T-cell (primary cell): ENCODE measurements at regions not wholly inside any gene's neighbourhood (a gene's known extent, or its start where the extent isn't known, plus 50 kb on each side); places are given as distances from the start of the nearest gene placed in this dataset.

ENCODE experiments used
- ATAC-seq, 4 experiments: fragments of 200-7000 bp in 3 of 4; fragments of 150-1000 bp in 1 of 4; cut with Tn5 transposase; replicated peaks in 1 of 4; 1 replicate in 3 of 4; 2 replicates in 1 of 4; pipeline ENCODE4 v1.10.0; 2021; ENCODE audit warnings: moderate library complexity in 3 of 4, mild to moderate bottlenecking in 2 of 4, moderate number of reproducible peaks in 1 of 4
- CTCF ChIA-PET, 2 donors: fragments of 300-600 bp; sonication (Branson Sonifier 250); formaldehyde crosslinking; loops; one replicate each; lab custom pipeline; 2022; ENCODE audit warnings: antibody characterized with exemption in 2 of 2; lab: Charles Lee
- POLR2A ChIA-PET, 2 donors: fragments of 300-600 bp; sonication (Branson Sonifier 250); formaldehyde crosslinking; loops; one replicate each; lab custom pipeline; 2022; ENCODE audit warnings: antibody characterized with exemption in 2 of 2; lab: Charles Lee
- DNase-seq, 35 experiments: peaks; one replicate each; pipeline versions ENCODE4 v3.0.0 to v3.0.0-alpha.2; 2013 to 2023
- H3K27ac ChIP-seq: one replicate; pipeline ENCODE4 v1.5.1; 2013; ENCODE audit warnings: low read length
- H3K27me3 ChIP-seq, 2 experiments: replicated peaks in 1 of 2; 1 replicate in 1 of 2; 2 replicates in 1 of 2; pipeline versions ENCODE4 v1.6.1 to v1.7.0; 2013; ENCODE audit warnings: low read length in 1 of 2, mixed read lengths in 1 of 2; ENCODE audit not compliant: control insufficient read depth in 2 of 2, insufficient read depth in 2 of 2; ENCODE audit errors: extremely low read depth in 1 of 2
- H3K36me3 ChIP-seq, 2 donors: 1 replicate in 1 of 2; 2 replicates in 1 of 2; pipeline versions ENCODE4 v1.6.1 to v1.7.0; 2013; ENCODE audit warnings: low read length in 1 of 2; ENCODE audit not compliant: control insufficient read depth in 2 of 2, insufficient read depth in 1 of 2; ENCODE audit errors: extremely low read depth in 1 of 2
- H3K4me1 ChIP-seq, 2 experiments: 1 replicate in 1 of 2; 2 replicates in 1 of 2; pipeline versions ENCODE4 v1.6.1 to v1.7.0; 2013; ENCODE audit warnings: low read length in 2 of 2, mixed read lengths in 1 of 2; ENCODE audit not compliant: insufficient read depth in 2 of 2, control insufficient read depth in 1 of 2; ENCODE audit errors: extremely low read depth in 1 of 2
- H3K4me3 ChIP-seq, 2 donors: 1 replicate in 1 of 2; 2 replicates in 1 of 2; pipeline versions ENCODE4 v1.5.1 to v1.7.0; 2013; ENCODE audit warnings: mild to moderate bottlenecking in 2 of 2, low read length in 1 of 2, moderate library complexity in 1 of 2; ENCODE audit not compliant: control insufficient read depth in 1 of 2; ENCODE audit errors: extremely low read depth in 1 of 2
- H3K9me3 ChIP-seq: 2 replicates; pipeline ENCODE4 v1.7.0; 2013
- H3K27ac Mint-ChIP-seq, 2 donors: one replicate each; pipeline ENCODE4 v1.8.0; 2020 to 2021; ENCODE audit warnings: mild to moderate bottlenecking in 2 of 2, mixed read lengths in 2 of 2
- H3K27me3 Mint-ChIP-seq, 2 donors: one replicate each; pipeline ENCODE4 v1.8.0; 2021 to 2022; ENCODE audit warnings: mixed read lengths in 2 of 2
- H3K36me3 Mint-ChIP-seq: one replicate; pipeline ENCODE4 v1.8.0; 2021; ENCODE audit warnings: mixed read lengths
- H3K4me1 Mint-ChIP-seq, 3 donors: one replicate each; pipeline ENCODE4 v1.8.0; 2020 to 2022; ENCODE audit warnings: mixed read lengths in 3 of 3, mild to moderate bottlenecking in 1 of 3
- H3K4me3 Mint-ChIP-seq, 3 donors: one replicate each; pipeline ENCODE4 v1.8.0; 2020 to 2022; ENCODE audit warnings: mild to moderate bottlenecking in 3 of 3, mixed read lengths in 3 of 3, moderate library complexity in 3 of 3
- H3K9me3 Mint-ChIP-seq, 3 donors: one replicate each; pipeline ENCODE4 v1.8.0; 2020 to 2022; ENCODE audit warnings: mixed read lengths in 3 of 3
- WGBS: methylation state at CpG from one replicate; pipeline ENCODE4 v1.1.5; 2013; ENCODE audit warnings: missing lambda C conversion rate; ENCODE audit not compliant: insufficient coverage; 5-methylcytosine and 5-hydroxymethylcytosine counted together

DNA sequence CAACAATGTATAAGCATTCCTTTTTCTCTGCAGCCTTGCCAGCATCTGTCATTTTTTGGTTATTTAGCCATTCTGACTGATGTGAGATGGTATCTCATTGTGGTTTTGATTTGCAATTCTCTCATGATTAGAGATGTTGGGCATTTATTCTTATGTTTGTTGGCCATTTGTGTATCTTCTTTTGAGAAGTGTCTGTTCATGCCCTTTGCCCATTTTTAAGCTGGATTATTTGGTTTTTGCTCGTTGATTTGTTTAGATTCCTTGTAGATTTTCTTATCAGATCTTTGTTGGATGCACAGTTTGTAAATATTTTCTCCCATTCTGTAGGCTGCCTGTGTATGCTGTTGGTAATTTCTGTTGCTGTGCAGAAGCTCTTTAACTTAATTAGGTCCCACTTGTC lies 259.6 kb upstream of the SESN3 start:
- Histone ChIP-seq H3K9me3 (no peaks in the 10 kb centered on the region), H3K27ac (no peak overlapping the region), H3K4me3 (no peak overlapping the region), H3K27me3 (no peaks in the 10 kb centered on the region), H3K4me1 (no peaks in the 10 kb centered on the region), H3K36me3 (no peaks in the 10 kb centered on the region)
- Mint-ChIP-seq H3K36me3 (peaks cover 4% of the 10 kb centered on the region), H3K4me3 (no peak overlapping the region), H3K9me3 (peaks cover 4 to 19% (median 6%) of the 10 kb centered on the region in 3 donors), H3K27me3 (no peaks in the 10 kb centered on the region), H3K4me1 (no peaks in the 10 kb centered on the region), H3K27ac (no peak overlapping the region)
- WGBS, result no CpG with 5 or more reads among the region's 1 CpG
- no peak for DNase-seq
- CTCF ChIA-PET, result no interaction called here
- POLR2A ChIA-PET, result no interaction called here
- ATAC-seq, result no peak

DNA sequence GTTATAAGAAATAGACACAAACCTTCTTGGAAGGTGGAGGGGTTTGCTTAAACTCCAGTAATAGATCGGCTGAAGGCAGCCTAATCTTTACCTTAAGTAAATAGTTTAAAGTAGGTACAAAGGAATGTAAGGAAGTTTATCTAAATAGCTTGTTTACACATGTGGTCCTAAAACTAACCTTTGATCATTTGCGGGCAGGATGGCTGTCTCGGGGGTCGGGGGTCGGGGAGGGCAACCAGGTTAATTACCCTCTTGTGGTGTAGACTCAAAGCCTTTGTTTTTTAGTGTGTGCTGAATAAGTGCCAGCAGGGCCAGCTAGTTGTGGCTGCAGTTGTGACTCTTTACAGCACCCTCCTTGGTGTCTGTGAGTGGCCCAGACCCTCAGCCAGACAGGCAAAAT lies 256.9 kb upstream of the SESN3 start:
- Histone ChIP-seq H3K9me3 (no peaks in the 10 kb centered on the region), H3K27ac (no peak overlapping the region), H3K4me3 (no peak overlapping the region), H3K4me1 (no peaks in the 10 kb centered on the region), H3K27me3 (no peaks in the 10 kb centered on the region), H3K36me3 (no peaks in the 10 kb centered on the region)
- 95% methylated on average over 4 of the region's 5 CpGs for WGBS
- H3K4me1 Mint-ChIP-seq, result no peaks in the 10 kb centered on the region
- DNase-seq, result no peak
- ATAC-seq, result no peak
- no peak overlapping the region for H3K4me3 Mint-ChIP-seq
- no peaks in the 10 kb centered on the region for H3K27me3 Mint-ChIP-seq
- H3K36me3 Mint-ChIP-seq, result peaks cover 4% of the 10 kb centered on the region
- peaks cover 4 to 13% (median 6%) of the 10 kb centered on the region in 3 donors for H3K9me3 Mint-ChIP-seq
- CTCF ChIA-PET, result interaction anchor here in 1 of 2 donors (0.6 to 1.4 kb wide), 2 partner anchors 220 to 254 kb away, joined by 3 read pairs; no protein-coding TSS in a partner anchor
- H3K27ac Mint-ChIP-seq, result no peak overlapping the region
- POLR2A ChIA-PET, result interaction anchor here in 1 of 2 donors (0.6 kb wide), 1 partner anchor 809 kb away, joined by 6 read pairs; no protein-coding TSS in a partner anchor

DNA sequence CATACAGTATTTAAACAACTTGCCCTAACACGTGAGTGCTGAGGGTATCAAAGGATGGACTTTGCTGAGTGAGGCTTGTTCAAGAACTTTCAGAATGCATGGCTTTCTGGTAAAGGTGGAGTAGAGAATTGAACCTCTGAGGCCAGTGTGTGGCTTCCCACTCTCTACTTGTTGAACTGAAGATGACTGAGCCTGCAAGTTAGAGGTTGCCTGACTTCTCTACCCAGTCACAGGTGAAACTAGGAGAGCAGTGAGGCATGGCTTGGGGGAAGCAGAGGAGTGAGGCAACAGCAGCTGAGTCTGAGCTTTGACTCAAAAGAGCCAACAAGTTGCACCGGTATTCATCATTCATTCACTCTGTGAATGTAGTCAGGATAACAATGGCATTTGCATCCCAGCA lies 256.4 kb upstream of the SESN3 start:
- Mint-ChIP-seq H3K36me3 (peaks cover 4% of the 10 kb centered on the region), H3K27ac (no peak overlapping the region), H3K27me3 (no peaks in the 10 kb centered on the region), H3K4me3 (no peak overlapping the region), H3K9me3 (peaks cover 4 to 13% (median 6%) of the 10 kb centered on the region in 3 donors), H3K4me1 (no peaks in the 10 kb centered on the region)
- Histone ChIP-seq H3K27me3 (no peaks in the 10 kb centered on the region), H3K36me3 (no peaks in the 10 kb centered on the region), H3K27ac (no peak overlapping the region), H3K4me3 (no peak overlapping the region), H3K9me3 (no peaks in the 10 kb centered on the region), H3K4me1 (no peaks in the 10 kb centered on the region)
- ATAC-seq, result no peak
- ChIA-PET CTCF (interaction anchor here in 1 of 2 donors (0.6 kb wide), 1 partner anchor 255 kb away, joined by 3 read pairs; no protein-coding TSS in a partner anchor), POLR2A (interaction anchor here in 1 of 2 donors (0.6 kb wide), 1 partner anchor 808 kb away, joined by 6 read pairs; no protein-coding TSS in a partner anchor)
- no peak for DNase-seq
- WGBS, result 60% methylated on average over 1 of the region's 2 CpGs

DNA sequence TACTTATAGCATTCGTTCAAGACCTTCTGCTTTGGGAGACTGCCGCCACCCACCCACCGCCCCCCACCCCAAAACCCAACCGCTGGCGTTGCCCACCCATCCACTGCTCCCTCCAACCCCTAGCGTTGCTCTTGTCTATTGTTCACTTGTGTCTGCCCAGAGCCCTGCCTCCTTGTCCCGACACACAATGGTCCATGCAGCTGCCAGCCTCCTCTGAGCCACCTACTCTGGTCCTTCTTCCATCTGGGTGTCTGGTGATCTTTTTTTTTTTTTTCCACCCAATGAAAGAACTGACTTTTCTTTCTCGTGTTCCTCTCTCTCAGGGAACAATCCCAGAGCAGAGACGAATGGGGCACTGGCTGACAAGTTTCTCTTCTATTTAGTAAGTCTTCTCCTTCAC lies 256.0 kb upstream of the SESN3 start:
- 86% methylated on average over 1 of the region's 9 CpGs for WGBS
- Mint-ChIP-seq H3K27me3 (no peaks in the 10 kb centered on the region), H3K4me3 (no peak overlapping the region), H3K27ac (no peak overlapping the region), H3K4me1 (no peaks in the 10 kb centered on the region), H3K9me3 (peaks cover 4 to 13% (median 6%) of the 10 kb centered on the region in 3 donors), H3K36me3 (peaks cover 4% of the 10 kb centered on the region)
- no peak for DNase-seq
- POLR2A ChIA-PET, result no interaction called here
- Histone ChIP-seq H3K36me3 (no peaks in the 10 kb centered on the region), H3K27me3 (no peaks in the 10 kb centered on the region), H3K27ac (no peak overlapping the region), H3K4me3 (no peak overlapping the region), H3K9me3 (no peaks in the 10 kb centered on the region), H3K4me1 (no peaks in the 10 kb centered on the region)
- CTCF ChIA-PET, result interaction anchor here in 1 of 2 donors (0.6 kb wide), 1 partner anchor 335 kb away, joined by 3 read pairs; no protein-coding TSS in a partner anchor
- no peak for ATAC-seq

DNA sequence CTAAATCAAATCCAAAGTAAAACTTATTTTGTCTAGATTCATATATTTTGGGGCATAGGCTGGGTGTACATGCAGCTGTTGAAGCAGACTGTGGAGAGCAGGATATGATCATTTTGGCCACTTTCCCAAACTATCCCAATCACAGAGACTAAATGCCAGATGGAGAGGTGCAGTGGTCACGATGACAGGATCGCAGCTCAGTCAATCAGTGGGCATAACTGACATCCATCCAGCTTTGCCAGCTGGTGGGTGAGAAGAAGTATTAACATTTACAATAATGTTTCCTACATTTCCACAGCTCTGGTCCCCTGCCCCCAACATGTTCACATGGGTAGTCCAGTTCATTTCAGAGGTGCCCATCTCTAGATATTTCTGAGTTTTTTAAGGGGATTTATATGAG lies 255.5 kb upstream of the SESN3 start:
- no peaks in the 10 kb centered on the region for H3K4me1 Mint-ChIP-seq
- POLR2A ChIA-PET, result no interaction called here

DNA sequence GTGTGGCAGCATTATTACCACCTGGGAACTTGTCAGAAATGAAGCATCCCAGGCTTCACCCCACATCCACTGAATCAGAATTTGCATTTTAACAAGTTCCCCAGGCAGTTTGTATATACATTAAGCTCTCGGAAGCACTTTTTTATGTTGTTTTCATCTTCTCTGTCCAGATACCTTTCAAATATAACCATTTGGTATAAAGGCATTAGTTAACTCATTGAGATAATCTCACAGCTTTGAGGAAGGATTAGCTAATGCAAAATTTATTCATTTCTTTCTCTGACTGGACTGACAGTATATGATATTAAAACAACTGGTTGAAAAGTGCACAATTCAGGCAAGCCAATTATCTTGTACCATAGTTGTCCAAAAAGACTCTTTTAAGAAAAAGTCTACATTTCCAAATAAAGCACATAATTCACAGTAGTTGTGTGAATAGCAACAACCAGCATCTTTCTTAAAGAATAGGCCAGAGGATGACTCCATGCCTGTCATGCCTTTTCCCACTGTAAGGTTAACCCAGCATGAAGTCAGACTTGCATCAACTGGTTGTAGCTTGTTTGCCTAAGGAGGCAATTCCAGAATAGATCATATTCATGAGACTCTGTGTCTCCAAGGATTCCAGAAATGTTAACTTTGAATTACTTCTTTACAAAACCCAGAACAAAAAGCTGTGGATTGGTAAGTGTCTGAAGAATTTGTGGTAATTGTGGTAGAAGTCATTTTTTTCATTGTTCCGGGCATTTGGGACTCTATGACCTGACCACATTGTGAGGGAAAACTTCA lies 254.3 kb upstream of the SESN3 start:
- no peaks in the 10 kb centered on the region for H3K4me1 ChIP-seq
- H3K4me3 ChIP-seq, result no peak overlapping the region
- WGBS, result 86% methylated on average over 1 of the region's 2 CpGs
- ChIA-PET CTCF (no interaction called here), POLR2A (no interaction called here)
- H3K36me3 ChIP-seq, result no peaks in the 10 kb centered on the region
- no peaks in the 10 kb centered on the region for H3K27me3 ChIP-seq
- Mint-ChIP-seq H3K27me3 (no peaks in the 10 kb centered on the region), H3K4me3 (no peak overlapping the region), H3K9me3 (peaks cover 0 to 2% (median 0%) of the 10 kb centered on the region in 3 donors), H3K4me1 (no peaks in the 10 kb centered on the region), H3K27ac (no peak overlapping the region), H3K36me3 (no peaks in the 10 kb centered on the region)
- ATAC-seq (no peak), DNase-seq (no peak)
- no peak overlapping the region for H3K27ac ChIP-seq
- H3K9me3 ChIP-seq, result no peaks in the 10 kb centered on the region

More for the DNA sequence above, 255.5 kb upstream of the SESN3 start:
- H3K4me1 ChIP-seq, result no peaks in the 10 kb centered on the region
- Mint-ChIP-seq H3K36me3 (peaks cover 4% of the 10 kb centered on the region), H3K27ac (no peak overlapping the region), H3K27me3 (no peaks in the 10 kb centered on the region), H3K4me3 (no peak overlapping the region), H3K9me3 (peaks cover 2 to 11% (median 4%) of the 10 kb centered on the region in 3 donors)
- WGBS, result no CpG with 5 or more reads among the region's 2 CpGs
- ATAC-seq (no peak), DNase-seq (no peak)
- H3K27me3 ChIP-seq, result no peaks in the 10 kb centered on the region
- no peaks in the 10 kb centered on the region for H3K36me3 ChIP-seq
- H3K9me3 ChIP-seq, result no peaks in the 10 kb centered on the region
- no peak overlapping the region for H3K4me3 ChIP-seq
- H3K27ac ChIP-seq, result no peak overlapping the region
- CTCF ChIA-PET, result interaction anchor here in 1 of 2 donors (0.6 kb wide), 1 partner anchor 335 kb away, joined by 3 read pairs; no protein-coding TSS in a partner anchor
